DMS 273 (cell line): ENCODE measurements at regions not wholly inside any gene's neighbourhood (a gene's known extent, or its start where the extent isn't known, plus 50 kb on each side); places are given as distances from the start of the nearest gene placed in this dataset.
"Not testable (repeated sequence)": the region's sequence is repeated elsewhere in the genome, so short reads cannot be mapped to it uniquely, and the experiment has no call there.

Source experiments
- DNase-seq: peaks from one replicate; lab custom pipeline; 2025; ENCODE audit not compliant: unreplicated experiment; lab: John Stamatoyannopoulos, UW

DNA sequence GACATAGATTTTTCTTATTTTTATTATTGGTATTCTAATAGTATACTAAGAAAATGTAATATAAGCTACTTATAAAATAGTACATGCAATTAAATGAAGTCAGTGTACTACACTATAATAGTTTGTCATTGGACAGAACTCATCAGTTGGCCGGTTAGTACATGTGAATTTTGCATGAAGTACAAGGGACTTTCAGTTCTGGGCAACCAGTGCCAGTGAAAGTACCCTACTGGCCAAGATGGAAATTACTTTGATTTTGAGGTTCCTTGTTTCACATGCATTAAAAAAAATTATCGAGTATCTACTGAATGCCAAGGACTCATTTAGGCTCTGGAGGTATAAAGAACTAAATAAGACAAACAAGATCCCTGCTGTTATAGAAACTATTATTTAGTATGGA, 213.4 kb upstream of the ELL2 start:
- peak; percentile 38 for DNase-seq

DNA sequence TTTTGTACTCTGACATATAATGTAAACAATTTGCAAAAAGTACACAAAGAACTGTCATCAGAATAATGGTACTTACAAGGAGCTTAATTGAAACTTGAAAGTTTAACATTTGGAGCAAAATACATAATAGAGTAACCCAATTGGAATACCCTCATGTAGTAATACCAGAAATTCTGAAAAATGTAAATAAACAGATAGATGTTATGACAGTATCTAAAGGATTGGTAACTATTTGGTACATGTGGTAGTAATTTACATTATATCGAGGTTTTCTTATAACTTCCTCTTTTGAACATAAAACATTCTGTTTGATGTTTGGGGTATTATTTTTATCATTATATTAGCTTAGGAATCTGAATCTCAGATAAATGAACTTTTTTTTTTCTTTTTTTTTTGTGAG, 211.7 kb upstream of the ELL2 start:
- DNase-seq: no peak

DNA sequence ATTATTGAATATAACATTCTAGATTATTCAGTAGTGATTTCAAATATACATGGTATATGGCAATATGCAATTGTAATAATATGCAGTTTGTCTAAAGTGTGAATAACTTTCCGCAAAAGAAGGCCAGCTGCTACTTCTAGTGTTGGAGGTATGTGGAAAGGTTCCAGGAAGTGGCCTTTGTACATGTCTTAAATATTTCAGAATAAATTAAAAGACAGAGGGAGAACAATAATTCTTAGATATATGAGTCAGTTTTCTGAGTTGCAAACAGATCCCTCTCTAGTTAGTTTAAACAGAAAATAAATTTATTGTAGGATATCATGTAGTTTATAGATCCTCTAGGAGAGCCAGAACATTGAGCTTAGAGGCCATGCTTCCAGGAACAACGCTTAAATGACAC, 210.8 kb upstream of the ELL2 start:
- DNase-seq: no peak

DNA sequence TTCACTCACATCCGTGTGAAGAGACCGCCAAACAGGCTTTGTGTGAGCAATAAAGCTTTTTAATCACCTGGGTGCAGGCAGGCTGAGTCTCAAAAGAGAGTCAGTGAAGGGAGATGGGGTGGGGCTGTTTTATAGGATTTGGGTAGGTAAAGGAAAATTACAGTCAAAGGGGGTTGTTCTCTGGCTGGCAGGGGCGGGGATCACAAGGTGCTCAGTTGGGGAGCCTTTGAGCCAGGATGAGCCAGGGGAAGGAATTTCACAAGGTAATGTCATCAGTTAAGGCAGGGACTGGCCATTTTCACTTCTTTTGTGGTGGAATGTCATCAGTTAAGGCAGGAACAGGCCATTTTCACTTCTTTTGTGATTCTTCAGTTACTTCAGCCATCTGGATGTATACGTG, 210.3 kb upstream of the ELL2 start:
- DNase-seq: not testable (repeated sequence)

DNA sequence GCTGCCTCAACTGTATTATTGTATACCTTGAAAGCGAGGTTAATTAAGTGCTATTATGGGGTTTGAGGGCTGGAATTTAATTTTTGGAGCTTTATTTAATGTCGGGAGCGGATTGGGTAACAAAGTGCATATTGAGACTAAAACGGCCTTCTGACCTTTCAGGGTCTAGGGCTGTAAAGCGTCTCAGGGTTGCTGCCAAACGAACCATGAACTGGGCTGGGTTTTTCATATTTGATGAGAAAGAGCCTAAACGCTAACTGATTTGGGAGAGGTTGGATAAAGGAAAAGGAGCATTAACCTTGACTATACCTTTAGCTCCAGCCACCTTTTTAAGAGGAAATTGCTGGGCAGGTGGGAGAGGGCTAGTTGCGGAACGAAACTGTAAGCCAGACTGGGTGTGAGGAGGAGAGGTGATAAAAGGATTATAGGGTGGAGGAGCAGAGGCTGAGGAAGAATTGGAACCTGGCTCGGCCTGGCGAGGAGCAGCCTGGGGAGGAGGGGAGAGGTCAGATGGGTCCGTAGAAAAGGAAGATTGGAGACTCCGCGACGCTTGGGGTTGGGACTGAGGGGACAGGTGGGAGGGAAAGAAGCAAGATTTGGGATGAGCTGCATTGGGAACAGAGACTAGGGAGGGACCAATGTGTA, 209.0 kb upstream of the ELL2 start:
- not testable (repeated sequence) for DNase-seq

DNA sequence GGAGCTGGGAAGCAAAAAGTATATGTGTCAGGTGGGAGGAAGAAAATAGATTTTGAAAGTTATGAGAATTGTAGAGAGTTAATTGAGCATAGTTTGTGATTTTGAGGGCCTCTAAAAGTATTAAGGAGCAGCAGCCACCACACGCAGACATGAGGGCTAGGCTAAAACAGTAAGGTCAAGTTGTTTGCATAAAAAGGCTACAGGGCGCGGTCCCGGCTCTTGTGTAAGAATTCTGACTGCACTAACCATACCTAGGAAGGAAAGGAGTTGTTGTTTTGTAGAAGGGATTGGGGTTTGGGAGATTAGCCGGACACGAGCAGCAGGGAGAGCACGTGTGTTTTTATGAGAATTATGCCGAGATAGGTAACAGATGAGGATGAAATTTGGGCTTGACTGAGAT, 207.2 kb upstream of the ELL2 start:
- not testable (repeated sequence) for DNase-seq

DNA sequence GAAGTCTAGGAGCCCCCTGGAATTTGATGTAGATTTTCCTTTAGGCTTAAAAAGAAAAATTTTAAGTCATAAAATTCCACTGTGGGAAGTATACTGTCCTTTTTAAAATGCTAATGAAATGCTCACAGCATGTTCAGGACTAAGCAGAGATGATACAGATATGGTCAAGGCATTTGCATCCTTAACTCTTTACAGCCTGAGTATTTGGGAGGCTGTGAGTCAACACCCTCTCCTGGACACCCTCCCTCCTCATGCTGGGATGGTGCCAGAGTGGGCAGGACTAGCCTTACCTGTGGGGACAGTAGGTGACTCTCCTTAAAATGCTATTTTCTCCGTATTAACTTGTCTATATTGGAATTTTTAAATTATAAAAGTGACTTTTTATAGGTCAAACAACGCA, 197.4 kb upstream of the ELL2 start:
- no peak for DNase-seq

DNA sequence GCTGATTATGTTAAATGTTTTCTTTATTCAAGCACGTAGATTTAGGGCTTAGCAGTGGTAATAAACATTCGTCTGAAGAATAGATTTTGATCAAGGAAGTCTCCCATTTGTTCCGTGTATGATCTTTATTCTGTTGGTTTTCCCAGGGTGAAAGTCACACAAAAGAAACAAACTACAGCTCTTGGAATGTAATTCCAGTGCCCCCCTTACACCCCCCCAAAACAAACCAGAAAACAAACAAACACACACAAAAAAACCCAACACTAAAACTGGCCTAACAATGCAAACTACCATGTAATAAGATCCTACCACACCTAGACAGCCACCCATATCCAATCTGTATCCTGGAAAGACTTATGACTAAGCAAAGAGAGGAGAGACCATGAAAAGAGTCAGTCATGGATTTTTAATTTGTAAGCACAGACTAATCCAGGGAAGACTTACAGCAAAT, 196.2 kb upstream of the ELL2 start:
- no peak for DNase-seq

DNA sequence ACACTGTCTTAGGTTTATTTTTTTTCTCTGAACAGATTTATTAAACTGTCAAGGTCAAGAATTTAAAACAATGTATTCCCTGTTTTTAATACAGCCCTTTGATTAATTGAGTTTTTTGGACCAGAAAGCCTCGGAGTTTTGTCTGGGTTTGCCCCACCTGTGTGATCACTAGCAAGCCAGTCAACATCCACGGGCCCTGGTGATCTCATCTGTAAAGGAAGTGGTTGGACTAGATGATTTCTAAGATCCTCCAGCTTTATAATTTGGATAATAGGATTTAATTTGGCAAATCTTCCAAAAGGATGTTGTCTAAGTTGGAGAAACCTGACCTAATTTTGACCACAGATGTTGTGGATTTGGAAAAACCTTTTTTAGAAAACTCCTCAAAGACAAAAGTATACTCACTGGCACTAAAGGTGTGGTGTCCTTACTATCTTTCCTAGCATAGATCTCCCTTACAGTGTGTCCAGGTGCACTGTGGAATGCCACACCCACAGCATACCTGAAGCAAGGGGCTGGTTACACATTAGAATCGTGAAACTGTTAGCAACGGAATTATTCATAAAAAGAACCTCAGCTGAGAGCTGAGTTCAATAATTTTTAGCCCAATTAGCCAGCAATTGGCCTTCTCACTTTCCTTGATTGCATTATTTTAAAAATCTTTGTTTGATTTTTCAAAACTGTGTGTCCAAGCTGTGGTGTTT, 195.6 kb upstream of the ELL2 start:
- no peak for DNase-seq

DNA sequence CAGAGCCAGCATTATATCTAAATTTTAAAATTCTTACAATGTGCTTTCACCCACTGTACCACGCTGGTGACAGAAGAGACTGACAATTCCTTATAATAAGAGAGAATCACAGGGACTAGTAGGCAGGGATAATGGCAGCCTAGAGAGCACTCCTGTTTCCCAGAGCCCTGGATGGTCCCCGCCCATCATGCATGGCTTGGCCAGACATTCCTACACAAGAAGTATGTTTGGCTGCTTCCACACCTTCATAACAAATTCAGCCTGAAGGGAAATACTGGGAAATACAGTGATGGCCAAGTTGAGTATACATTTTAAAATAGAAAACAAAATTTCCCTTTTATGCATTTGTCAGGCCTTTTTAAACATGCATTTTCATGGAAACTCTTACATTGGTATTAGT, 193.5 kb upstream of the ELL2 start:
- DNase-seq: no peak

DNA sequence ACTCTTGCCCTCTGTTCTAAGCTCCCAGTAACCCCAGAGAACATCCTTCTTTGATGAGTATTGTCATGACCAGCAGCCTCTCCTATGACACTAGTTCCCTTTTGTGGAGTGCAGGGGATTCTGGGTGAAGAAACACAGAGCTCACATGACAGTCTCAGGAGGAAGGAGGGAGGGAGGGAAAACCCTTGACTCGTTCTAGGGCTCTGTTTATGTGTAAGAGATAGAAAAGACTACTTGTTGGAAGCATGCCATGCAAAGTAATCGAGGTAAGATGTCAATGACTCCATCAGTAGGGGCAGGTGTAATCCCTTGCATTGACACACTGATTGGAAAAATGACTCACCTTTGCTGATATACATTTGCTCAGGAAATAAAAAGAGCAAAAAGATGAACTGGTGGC, 190.2 kb upstream of the ELL2 start:
- no peak for DNase-seq

DNA sequence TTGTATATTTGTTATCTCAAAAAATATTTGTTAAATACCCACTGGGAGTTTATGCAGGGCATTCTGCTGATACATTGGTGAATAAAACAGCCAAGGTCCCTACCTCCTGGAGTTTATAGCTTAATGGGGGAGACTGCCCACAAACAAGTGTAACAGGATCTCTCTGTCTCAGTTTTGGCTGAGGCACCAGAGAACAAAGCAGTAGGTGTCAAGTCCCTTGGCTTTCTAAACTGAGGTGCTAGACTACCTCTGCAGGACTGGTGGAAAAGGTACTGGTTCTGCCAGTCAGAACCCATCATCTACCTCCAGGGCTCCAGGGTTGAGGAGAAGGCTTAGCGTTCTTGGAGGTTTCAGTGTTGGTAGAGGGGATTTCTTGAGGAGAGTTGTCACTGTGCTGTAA, 188.4 kb upstream of the ELL2 start:
- DNase-seq: no peak

DNA sequence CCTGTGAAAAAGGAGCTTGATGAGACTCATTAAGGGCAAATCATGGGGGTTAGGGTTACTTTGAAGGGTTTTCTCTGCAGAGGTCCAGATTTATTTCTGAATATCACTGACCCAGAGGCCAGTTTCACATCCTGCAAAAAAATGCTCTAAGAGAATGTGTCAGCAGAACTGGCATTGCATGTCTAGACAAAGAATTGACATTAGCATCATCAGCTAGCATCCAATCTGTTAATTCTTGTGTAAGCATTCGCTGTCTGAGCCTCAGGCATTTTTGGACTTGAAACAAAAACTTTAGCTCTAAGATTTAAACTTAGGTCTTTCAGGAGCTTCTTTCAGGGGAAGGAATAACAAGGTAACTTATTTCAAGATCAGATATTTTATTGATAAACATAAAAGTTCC, 187.9 kb upstream of the ELL2 start:
- DNase-seq: no peak

DNA sequence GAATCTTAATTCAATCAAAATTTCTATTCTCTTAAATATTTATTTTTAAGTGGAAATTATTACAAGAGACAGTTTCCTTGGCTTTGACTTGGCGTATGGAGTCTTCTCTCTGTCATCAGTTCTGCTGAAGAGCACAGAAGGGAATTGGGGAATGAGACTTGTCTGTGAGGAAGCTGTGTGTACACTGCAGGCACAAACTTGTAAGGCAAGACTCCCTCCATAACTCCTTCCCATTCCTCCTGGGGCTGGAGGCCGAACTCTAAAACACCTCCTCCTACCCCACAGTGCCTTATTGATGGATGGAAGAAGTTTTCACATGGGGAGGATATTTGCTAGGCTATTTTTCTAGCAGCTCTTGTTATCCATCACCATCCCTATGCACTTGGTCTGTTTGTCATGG, 187.4 kb upstream of the ELL2 start:
- DNase-seq: no peak

DNA sequence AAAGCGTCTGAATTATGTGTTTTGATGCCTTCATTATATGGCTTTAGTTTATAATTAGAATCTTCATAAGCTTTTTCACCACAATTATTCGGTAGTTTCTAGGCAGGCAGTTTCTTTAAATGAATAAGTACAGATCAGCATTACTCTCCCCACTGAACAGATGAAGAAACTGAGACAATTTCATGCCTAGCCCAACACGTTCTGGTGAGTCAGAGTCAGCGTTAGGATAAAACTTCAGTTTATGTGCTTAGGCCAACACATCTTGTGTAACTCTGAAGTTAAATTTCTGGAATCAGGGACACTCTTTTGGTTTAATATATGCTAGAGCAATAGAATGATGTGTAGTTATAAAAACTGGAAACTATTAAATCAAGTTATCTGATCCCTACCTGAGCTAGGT, 186.7 kb upstream of the ELL2 start:
- no peak for DNase-seq

DNA sequence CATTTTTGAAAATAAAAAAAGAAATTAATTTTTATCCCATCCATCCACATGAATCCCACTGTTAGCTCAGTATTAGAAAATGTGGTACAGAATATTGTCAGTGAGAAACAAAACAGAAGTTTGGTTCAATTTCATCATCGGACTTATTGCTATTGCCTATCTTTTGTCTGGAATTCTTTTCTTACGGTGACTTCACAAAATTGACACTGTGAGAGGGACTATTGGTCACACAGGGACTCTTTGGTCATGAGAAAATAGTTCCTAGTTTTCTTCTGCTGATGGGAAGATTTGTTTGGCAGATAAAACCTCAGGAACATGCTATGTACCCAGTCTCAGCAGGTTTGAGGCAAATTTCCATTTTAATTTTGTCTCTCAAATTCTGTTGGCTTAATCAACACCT, 186.2 kb upstream of the ELL2 start:
- DNase-seq: no peak

DNA sequence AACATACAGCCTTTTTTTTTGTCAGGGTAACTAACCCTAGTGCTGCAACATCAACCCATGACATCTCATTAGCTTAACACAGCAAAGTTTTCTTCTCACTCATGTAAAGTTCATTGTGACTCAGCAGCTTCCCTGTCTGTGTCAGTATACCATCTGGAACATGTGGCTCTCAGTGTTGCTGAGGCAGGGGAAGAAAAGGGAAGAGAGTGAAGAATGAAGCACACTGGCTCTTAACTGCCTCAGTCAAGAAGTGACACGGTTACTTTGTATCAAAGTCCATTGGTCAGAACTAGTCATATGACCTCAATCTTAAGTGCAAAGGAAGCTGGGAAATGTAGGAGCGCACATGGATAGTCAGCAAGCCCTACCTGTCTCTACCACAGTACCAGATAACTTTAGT, 185.0 kb upstream of the ELL2 start:
- DNase-seq: peak; percentile 57

DNA sequence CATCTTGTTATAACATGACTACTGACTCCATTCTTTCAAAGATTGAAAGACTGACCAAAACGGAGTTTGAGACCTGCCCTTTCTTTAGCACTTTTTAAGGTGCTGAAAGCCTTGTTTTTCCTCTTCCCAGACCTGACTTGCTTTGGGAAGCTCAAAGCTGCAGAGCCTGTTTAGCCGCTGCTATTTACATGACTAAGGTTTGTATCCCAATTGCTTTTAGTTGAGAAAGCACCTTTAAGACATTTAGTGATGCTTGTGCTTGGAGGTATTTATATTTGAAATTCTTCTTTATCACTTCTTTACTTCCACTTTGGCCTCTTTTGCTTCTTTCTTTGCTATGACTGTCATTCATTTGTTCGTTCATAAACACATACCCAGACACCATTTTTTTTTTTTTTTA, 182.6 kb upstream of the ELL2 start:
- DNase-seq: no peak

DNA sequence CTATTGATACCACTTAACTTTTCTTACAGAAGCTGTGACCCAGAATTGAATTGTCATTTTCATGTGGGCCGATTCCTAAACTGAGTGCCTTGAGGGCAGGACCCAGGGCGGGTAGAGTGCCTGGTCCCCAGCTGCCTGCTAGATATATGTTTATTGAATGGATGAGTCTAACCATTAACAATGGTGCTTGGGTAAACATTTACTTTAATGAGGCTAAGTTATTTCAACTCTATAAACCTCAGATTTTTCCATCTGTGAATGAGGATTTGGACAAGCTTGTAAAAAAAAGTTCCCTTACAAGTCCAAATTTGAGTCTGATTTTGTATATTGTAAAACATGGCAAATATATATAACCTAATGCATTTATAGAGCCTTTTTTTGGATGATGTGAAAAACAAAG, 181.8 kb upstream of the ELL2 start:
- DNase-seq: no peak

DNA sequence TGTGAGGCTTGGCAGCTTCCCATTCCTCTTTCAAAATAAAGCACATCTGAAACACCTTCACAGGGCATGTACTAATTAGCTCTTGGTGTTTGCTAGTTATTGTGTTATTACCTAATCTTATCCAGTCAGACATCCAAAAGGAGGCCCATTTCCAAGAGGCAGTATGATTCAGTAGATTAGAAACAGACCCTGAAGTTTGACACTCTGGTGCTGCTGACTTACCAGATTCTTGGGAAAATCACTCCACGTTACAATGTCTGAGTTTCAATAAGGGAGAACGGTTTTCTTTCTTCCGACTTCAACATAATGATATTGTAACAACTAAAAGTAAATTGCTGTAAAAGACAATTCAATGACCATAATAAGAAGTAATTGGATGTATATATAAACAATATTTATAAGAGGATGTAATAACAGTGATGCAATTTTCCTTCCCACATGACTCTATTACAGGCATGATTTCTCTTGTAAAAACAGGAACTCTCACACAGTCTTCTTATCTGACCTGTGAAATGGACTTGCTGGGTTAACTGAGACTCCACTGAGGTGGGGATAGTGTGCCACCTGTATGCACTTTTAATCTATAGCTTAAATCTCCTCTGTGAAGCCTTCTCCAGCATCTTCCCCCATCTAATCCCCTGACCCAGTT, 181.3 kb upstream of the ELL2 start:
- no peak for DNase-seq

DNA sequence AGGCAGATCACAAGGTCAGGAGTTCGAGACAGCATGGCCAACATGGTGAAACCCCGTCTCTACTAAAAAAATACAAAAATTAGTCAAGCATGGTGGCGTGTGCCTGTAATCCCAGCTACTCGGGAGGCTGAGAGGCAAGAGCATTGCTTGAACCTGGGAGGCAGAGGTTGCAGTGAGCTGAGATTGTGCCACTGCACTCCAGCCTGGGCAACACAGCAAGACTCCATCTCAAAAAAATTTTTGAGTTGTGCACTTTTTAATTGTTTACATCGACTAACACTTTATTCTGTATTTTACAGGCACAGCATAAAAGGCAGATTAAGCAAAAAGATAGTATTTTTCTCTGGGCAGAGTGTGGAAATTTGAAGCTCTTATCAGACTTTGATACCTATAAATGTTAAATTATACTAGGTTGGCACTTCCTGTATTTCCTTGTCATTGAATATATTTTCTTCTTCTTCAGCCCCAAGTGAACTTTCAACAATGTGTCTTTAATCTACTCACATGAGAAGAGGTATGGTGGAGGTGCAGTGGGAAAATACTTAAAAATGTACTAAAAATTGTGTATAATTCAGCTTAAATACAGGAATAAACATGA, 180.6 kb upstream of the ELL2 start:
- no peak for DNase-seq

DNA sequence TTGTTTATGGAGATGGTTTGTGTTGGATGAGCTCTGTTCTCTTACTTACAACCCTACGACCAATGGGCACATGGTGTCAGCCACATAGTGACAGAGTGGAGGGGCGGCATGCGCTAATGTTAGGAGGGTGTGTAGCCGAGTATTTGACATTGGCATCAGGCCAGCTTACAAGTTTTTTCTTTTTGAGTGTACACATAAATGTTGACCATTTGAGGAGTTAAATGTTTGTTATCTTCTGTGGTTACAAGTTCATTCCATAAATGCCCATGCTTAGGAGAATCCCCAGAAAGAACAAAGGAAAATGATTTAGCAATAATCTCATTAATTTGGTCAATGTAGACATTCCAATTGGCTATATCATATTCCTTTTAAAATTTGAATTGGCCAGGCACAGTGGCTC, 180.1 kb upstream of the ELL2 start:
- DNase-seq: no peak
